ENCODE measurements at regions not wholly inside any gene's neighbourhood (a gene's known extent, or its start where the extent isn't known, plus 50 kb on each side); places are given as distances from the start of the nearest gene placed in this dataset.

GRCh38 chr12:46112364-46112763 lies 122.0 kb upstream of the SCAF11 start:
- DNase-seq (ENCODE audit: low spot score): no peak
- TF ChIP-seq, protein P1, sequence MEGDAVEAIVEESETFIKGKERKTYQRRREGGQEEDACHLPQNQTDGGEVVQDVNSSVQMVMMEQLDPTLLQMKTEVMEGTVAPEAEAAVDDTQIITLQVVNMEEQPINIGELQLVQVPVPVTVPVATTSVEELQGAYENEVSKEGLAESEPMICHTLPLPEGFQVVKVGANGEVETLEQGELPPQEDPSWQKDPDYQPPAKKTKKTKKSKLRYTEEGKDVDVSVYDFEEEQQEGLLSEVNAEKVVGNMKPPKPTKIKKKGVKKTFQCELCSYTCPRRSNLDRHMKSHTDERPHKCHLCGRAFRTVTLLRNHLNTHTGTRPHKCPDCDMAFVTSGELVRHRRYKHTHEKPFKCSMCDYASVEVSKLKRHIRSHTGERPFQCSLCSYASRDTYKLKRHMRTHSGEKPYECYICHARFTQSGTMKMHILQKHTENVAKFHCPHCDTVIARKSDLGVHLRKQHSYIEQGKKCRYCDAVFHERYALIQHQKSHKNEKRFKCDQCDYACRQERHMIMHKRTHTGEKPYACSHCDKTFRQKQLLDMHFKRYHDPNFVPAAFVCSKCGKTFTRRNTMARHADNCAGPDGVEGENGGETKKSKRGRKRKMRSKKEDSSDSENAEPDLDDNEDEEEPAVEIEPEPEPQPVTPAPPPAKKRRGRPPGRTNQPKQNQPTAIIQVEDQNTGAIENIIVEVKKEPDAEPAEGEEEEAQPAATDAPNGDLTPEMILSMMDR (IDR thresholded peaks at IDR 0.05; ENCODE audit: borderline replicate concordance, control extremely low read depth, extremely low read depth, insufficient read depth, missing control alignments): no peak
- in situ Hi-C loops (cut with MboI; ENCODE audit: low sequenced_read_pairs, unreplicated experiment): no loop called here

- TF ChIP-seq, protein P1 (IDR thresholded peaks at IDR 0.05; ENCODE audit: borderline replicate concordance, control extremely low read depth, extremely low read depth, insufficient read depth, missing control alignments): no peak
- in situ Hi-C loops (cut with MboI; ENCODE audit: low sequenced_read_pairs, unreplicated experiment): no loop called here
Measured at GRCh38 chr12:46111715-46112114, 121.3 kb upstream of the SCAF11 start.

GRCh38 chr12:46110928-46111699 lies 120.7 kb upstream of the SCAF11 start:
- TF ChIP-seq, protein P1 (IDR thresholded peaks at IDR 0.05; ENCODE audit: borderline replicate concordance, control extremely low read depth, extremely low read depth, insufficient read depth, missing control alignments): no peak
- DNase-seq (ENCODE audit: low spot score): no peak
- in situ Hi-C loops (cut with MboI; ENCODE audit: low sequenced_read_pairs, unreplicated experiment): no loop called here

More at GRCh38 chr12:46111715-46112114, 121.3 kb upstream of the SCAF11 start:
- DNase-seq (ENCODE audit: low spot score): no peak

DNA sequence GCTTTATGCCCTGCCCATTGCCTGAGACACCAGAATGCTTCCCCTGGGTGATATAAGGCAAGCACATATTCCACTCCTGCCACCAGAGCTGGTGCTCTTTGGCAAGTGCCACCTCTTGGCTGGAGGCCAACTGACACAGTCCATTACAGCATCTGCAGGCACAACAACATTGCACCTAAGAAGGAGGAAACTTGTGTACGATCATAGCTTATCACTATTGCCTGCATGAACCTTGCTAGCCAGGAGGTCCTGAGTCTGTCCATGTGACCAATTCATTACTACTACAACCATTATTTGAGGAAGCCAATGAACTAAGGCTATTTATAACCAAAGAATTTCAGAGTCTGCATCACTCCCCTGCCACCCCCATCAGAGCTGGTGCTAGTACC lies 119.8 kb upstream of the SCAF11 start:
- in situ Hi-C loops (cut with MboI; ENCODE audit: low sequenced_read_pairs, unreplicated experiment): no loop called here
- TF ChIP-seq, protein P1 (IDR thresholded peaks at IDR 0.05; ENCODE audit: borderline replicate concordance, control extremely low read depth, extremely low read depth, insufficient read depth, missing control alignments): no peak
- DNase-seq (ENCODE audit: low spot score): no peak

DNA sequence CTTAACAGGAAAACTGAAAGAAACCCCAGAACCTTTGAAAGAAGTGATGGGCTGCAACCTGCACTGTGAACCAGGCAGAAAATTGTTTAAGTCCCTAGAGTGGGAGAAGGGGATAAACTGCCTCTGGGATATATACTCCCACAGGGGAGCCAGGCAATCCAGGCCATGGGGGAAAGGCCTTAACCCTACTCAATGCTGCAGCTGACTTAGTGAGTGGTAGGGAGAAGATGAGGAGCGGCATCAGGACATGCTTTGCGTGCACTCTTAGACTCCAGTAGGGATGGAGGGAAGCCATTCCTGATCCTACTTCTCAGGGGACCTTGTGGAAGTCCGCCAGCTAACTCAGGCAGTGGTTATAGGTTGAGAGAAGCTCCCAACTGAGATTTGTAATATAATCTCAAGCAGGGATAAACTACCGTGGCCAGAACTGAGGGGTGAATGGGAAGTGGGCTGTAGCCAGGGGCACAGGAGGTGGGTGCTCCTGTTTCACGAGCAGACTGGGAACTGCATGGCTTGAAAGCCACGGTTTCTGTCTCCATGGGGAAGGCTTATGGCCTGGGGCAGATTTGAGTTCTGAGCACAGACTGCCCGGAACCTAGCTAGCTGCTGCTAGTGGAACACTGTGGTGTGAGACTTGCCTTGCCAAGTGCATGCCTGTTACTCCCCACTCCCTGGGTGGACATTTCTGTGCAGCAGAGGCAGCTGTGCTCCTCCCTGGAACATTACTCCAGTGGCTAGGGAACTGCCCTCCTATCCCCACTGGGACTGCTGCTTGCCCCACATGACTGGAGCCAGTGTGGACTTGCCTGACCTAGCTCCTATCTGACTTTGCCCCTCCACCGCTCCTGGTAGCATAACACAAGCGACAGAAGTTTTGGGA lies 119.2 kb upstream of the SCAF11 start:
- in situ Hi-C loops (cut with MboI; ENCODE audit: low sequenced_read_pairs, unreplicated experiment): no loop called here
- DNase-seq (ENCODE audit: low spot score): no peak
- TF ChIP-seq, protein P1 (IDR thresholded peaks at IDR 0.05; ENCODE audit: borderline replicate concordance, control extremely low read depth, extremely low read depth, insufficient read depth, missing control alignments): no peak

GRCh38 chr12:46108721-46109120 lies 118.3 kb upstream of the SCAF11 start:
- DNase-seq (ENCODE audit: low spot score): peak; percentile 44
- in situ Hi-C loops (cut with MboI; ENCODE audit: low sequenced_read_pairs, unreplicated experiment): no loop called here
- TF ChIP-seq, protein P1 (IDR thresholded peaks at IDR 0.05; ENCODE audit: borderline replicate concordance, control extremely low read depth, extremely low read depth, insufficient read depth, missing control alignments): no peak

Measured in GM13976 (cell line).